ENCODE measurements at regions not wholly inside any gene's neighbourhood (a gene's known extent, or its start where the extent isn't known, plus 50 kb on each side); places are given as distances from the start of the nearest gene placed in this dataset.

DNA sequence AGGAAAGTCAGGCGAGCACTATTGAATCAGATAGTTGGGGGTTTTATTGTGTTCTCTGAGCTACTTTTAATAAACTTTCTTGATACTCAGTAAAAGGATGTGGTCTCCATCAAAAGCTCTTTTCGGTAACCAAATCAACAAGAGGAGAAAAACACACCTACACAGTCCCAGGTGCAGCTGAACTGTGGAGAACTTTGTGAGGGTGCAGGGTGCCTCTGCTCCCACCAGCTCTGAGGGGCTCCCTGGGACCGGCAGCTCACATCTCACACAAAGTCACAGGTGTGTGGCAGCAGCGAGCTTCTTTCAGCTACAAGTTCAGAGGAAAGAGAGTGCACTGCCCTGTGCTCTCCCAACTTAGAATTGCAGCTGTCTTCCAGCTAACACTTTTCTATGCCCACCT lies 650.4 kb downstream of the RNF144A start:
- Histone ChIP-seq H3K4me2 (ENCODE audit: insufficient read depth, low read length, poor library complexity, severe bottlenecking) (no peak overlapping the region), H3K36me3 (replicated peaks in 1 of 2; ENCODE audit: control insufficient read depth in 2 of 2, insufficient read depth in 2 of 2, low read length in 2 of 2) (no peaks in the 10 kb centered on the region), H2BK12ac (ENCODE audit: low read length) (no peak overlapping the region), H3K9ac (ENCODE audit: low read depth, low read length, poor library complexity) (no peak overlapping the region), H3K4ac (ENCODE audit: low read length) (no peak overlapping the region), H2BK5ac (ENCODE audit: low read length) (no peak overlapping the region), H3K27ac (replicated peaks; ENCODE audit: low read length) (no peak overlapping the region), H3K14ac (ENCODE audit: low read length) (no peak overlapping the region), H4K91ac (ENCODE audit: low read depth, low read length, poor library complexity) (no peak overlapping the region), H3K79me1 (ENCODE audit: low read depth, low read length) (no peaks in the 10 kb centered on the region), H4K8ac (ENCODE audit: low read depth, low read length) (no peak overlapping the region), H3K4me1 (ENCODE audit: control insufficient read depth in 2 of 2, insufficient read depth in 1 of 2, low read depth in 1 of 2, low read length in 2 of 2) (peaks cover 3 to 5% of the 10 kb centered on the region in 2 donors), H2AFZ (ENCODE audit: low read length) (no peak overlapping the region), H3K4me3 (ENCODE audit: low read length in 2 of 2) (no peak overlapping the region), H2BK15ac (ENCODE audit: low read length) (no peak overlapping the region), H3K18ac (ENCODE audit: low read length) (peak overlapping the region; percentile 24), H2AK5ac (ENCODE audit: low read depth, low read length) (no peak overlapping the region), H3K27me3 (ENCODE audit: control insufficient read depth in 3 of 3, insufficient read depth in 3 of 3, low read depth in 1 of 3, low read length in 3 of 3) (no peaks in the 10 kb centered on the region), H3K9me3 (replicated peaks in 1 of 2; ENCODE audit: control insufficient read depth in 2 of 2, insufficient read depth in 1 of 2, low read depth in 1 of 2, low read length in 2 of 2) (no peaks in the 10 kb centered on the region), H3K23ac (ENCODE audit: low read depth, low read length, poor library complexity) (no peak overlapping the region), H2BK120ac (ENCODE audit: low read depth, low read length) (no peak overlapping the region)
- no CpG with 5 or more reads among the region's 4 CpGs for WGBS, 2 donors (ENCODE audit: extremely low coverage in 2 of 2, insufficient read length in 2 of 2, insufficient replicate concordance in 1 of 2)
- no peak for DNase-seq (ENCODE audit: low spot score)

DNA sequence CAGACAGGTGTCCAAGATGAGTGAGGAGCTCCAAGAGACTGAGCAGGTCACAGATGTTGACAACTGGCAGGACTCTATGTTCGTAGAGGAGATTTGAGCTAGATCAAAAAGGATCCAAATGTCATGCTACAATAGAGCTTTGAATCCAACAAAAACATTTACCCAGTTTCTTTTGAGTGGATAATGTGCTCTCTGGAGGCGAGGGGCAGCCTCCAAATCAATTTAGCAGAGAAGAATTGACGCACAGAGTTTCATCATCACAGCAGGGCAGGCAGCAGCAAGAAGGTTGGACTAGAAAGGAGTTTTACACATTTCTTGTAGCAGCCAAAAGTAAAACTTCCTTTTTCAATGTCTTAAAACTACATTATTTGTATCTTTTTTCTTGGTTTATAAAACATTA lies 653.0 kb downstream of the RNF144A start:
- no CpG with 5 or more reads among the region's 3 CpGs for WGBS, 2 donors (ENCODE audit: extremely low coverage in 2 of 2, insufficient read length in 2 of 2, insufficient replicate concordance in 1 of 2)
- no peaks in the 10 kb centered on the region for H3K9me3 ChIP-seq (replicated peaks in 1 of 2; ENCODE audit: control insufficient read depth in 2 of 2, insufficient read depth in 1 of 2, low read depth in 1 of 2, low read length in 2 of 2)
- H2BK5ac ChIP-seq (ENCODE audit: low read length), result no peak overlapping the region

DNA sequence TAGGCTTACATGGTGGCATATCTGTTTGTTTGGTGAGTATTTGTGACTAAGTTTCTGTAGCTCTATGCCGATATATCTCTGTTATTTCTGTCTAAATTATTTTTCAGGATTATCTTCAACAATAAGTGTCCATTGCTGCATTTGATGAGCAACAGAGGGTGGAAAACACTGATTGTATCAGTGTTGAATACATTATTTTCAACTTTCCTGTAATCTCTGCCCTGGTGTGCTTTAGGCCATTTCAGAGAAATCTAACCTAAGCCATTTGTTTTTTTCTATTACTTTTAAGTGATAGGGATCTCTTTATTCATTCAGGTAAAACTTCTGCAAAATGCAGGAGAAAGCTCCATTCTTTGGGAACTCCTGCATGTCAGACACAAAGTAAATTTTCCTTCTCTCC lies 654.5 kb downstream of the RNF144A start:
- Histone ChIP-seq H2BK12ac (ENCODE audit: low read length) (no peak overlapping the region), H3K4me2 (ENCODE audit: insufficient read depth, low read length, poor library complexity, severe bottlenecking) (no peak overlapping the region), H3K18ac (ENCODE audit: low read length) (no peak overlapping the region), H3K4me1 (ENCODE audit: control insufficient read depth in 2 of 2, insufficient read depth in 1 of 2, low read depth in 1 of 2, low read length in 2 of 2) (peaks cover 7 to 8% of the 10 kb centered on the region in 2 donors), H3K23ac (ENCODE audit: low read depth, low read length, poor library complexity) (no peak overlapping the region), H3K27ac (replicated peaks; ENCODE audit: low read length) (no peak overlapping the region), H2AFZ (ENCODE audit: low read length) (no peak overlapping the region), H2AK5ac (ENCODE audit: low read depth, low read length) (no peak overlapping the region), H2BK15ac (ENCODE audit: low read length) (no peak overlapping the region), H2BK5ac (ENCODE audit: low read length) (no peak overlapping the region), H3K4me3 (ENCODE audit: low read length in 2 of 2) (no peak overlapping the region), H4K91ac (ENCODE audit: low read depth, low read length, poor library complexity) (no peak overlapping the region), H3K9me3 (replicated peaks in 1 of 2; ENCODE audit: control insufficient read depth in 2 of 2, insufficient read depth in 1 of 2, low read depth in 1 of 2, low read length in 2 of 2) (no peaks in the 10 kb centered on the region), H3K27me3 (ENCODE audit: control insufficient read depth in 3 of 3, insufficient read depth in 3 of 3, low read depth in 1 of 3, low read length in 3 of 3) (no peaks in the 10 kb centered on the region), H2BK120ac (ENCODE audit: low read depth, low read length) (no peak overlapping the region), H3K9ac (ENCODE audit: low read depth, low read length, poor library complexity) (no peak overlapping the region), H3K36me3 (replicated peaks in 1 of 2; ENCODE audit: control insufficient read depth in 2 of 2, insufficient read depth in 2 of 2, low read length in 2 of 2) (no peaks in the 10 kb centered on the region), H3K4ac (ENCODE audit: low read length) (no peak overlapping the region), H3K14ac (ENCODE audit: low read length) (no peak overlapping the region), H3K79me1 (ENCODE audit: low read depth, low read length) (no peaks in the 10 kb centered on the region), H4K8ac (ENCODE audit: low read depth, low read length) (no peak overlapping the region)
- WGBS, 2 donors (ENCODE audit: extremely low coverage in 2 of 2, insufficient read length in 2 of 2, insufficient replicate concordance in 1 of 2), result no CpG with 5 or more reads among the region's 1 CpG
- no peak for DNase-seq (ENCODE audit: low spot score)

More for the DNA sequence above, 653.0 kb downstream of the RNF144A start:
- H2BK120ac ChIP-seq (ENCODE audit: low read depth, low read length), result no peak overlapping the region
- no peak overlapping the region for H4K91ac ChIP-seq (ENCODE audit: low read depth, low read length, poor library complexity)
- H3K14ac ChIP-seq (ENCODE audit: low read length), result no peak overlapping the region
- H3K27ac ChIP-seq (replicated peaks; ENCODE audit: low read length), result no peak overlapping the region
- H3K79me1 ChIP-seq (ENCODE audit: low read depth, low read length), result no peaks in the 10 kb centered on the region
- H2BK15ac ChIP-seq (ENCODE audit: low read length), result no peak overlapping the region
- no peak overlapping the region for H3K18ac ChIP-seq (ENCODE audit: low read length)
- no peak for DNase-seq (ENCODE audit: low spot score)
- H3K9ac ChIP-seq (ENCODE audit: low read depth, low read length, poor library complexity), result no peak overlapping the region
- no peaks in the 10 kb centered on the region for H3K36me3 ChIP-seq (replicated peaks in 1 of 2; ENCODE audit: control insufficient read depth in 2 of 2, insufficient read depth in 2 of 2, low read length in 2 of 2)
- H3K4me2 ChIP-seq (ENCODE audit: insufficient read depth, low read length, poor library complexity, severe bottlenecking), result no peak overlapping the region
- H4K8ac ChIP-seq (ENCODE audit: low read depth, low read length), result no peak overlapping the region
- no peak overlapping the region for H2BK12ac ChIP-seq (ENCODE audit: low read length)
- H3K23ac ChIP-seq (ENCODE audit: low read depth, low read length, poor library complexity), result no peak overlapping the region
- H3K4me3 ChIP-seq (ENCODE audit: low read length in 2 of 2), result no peak overlapping the region
- no peaks in the 10 kb centered on the region for H3K27me3 ChIP-seq (ENCODE audit: control insufficient read depth in 3 of 3, insufficient read depth in 3 of 3, low read depth in 1 of 3, low read length in 3 of 3)
- no peak overlapping the region for H3K4ac ChIP-seq (ENCODE audit: low read length)
- peaks cover 7 to 8% of the 10 kb centered on the region in 2 donors for H3K4me1 ChIP-seq (ENCODE audit: control insufficient read depth in 2 of 2, insufficient read depth in 1 of 2, low read depth in 1 of 2, low read length in 2 of 2)
- no peak overlapping the region for H2AK5ac ChIP-seq (ENCODE audit: low read depth, low read length)
- H2AFZ ChIP-seq (ENCODE audit: low read length), result no peak overlapping the region

DNA sequence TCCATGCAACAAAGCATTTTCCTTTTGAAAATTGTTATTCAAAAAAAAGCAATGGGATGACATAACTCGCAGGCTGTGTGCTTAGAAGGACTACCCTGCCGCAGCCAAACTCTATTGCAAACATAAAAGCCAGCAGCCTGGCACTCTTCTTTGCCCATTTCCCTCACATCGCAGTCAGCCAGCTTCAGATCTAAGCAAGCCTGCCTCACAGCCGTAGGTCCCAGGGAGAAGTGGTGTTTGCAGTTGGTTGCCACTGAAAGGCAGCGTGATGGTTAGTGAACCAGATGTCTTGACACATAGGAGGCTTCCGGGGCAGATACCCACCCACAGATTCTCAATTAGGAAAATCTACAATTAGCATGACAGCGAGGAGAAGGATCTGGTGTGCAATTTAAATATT lies 655.2 kb downstream of the RNF144A start:
- Histone ChIP-seq H3K4me3 (ENCODE audit: low read length in 2 of 2) (no peak overlapping the region), H3K14ac (ENCODE audit: low read length) (no peak overlapping the region), H3K27ac (replicated peaks; ENCODE audit: low read length) (peak overlapping the region; percentile 77), H3K36me3 (replicated peaks in 1 of 2; ENCODE audit: control insufficient read depth in 2 of 2, insufficient read depth in 2 of 2, low read length in 2 of 2) (no peaks in the 10 kb centered on the region), H3K4me1 (ENCODE audit: control insufficient read depth in 2 of 2, insufficient read depth in 1 of 2, low read depth in 1 of 2, low read length in 2 of 2) (peaks cover 7 to 8% of the 10 kb centered on the region in 2 donors), H3K9me3 (replicated peaks in 1 of 2; ENCODE audit: control insufficient read depth in 2 of 2, insufficient read depth in 1 of 2, low read depth in 1 of 2, low read length in 2 of 2) (peaks cover 0 to 2% of the 10 kb centered on the region in 2 donors), H3K23ac (ENCODE audit: low read depth, low read length, poor library complexity) (no peak overlapping the region), H2BK15ac (ENCODE audit: low read length) (no peak overlapping the region), H2BK12ac (ENCODE audit: low read length) (no peak overlapping the region), H4K8ac (ENCODE audit: low read depth, low read length) (no peak overlapping the region), H2BK5ac (ENCODE audit: low read length) (no peak overlapping the region), H2AFZ (ENCODE audit: low read length) (no peak overlapping the region), H3K27me3 (ENCODE audit: control insufficient read depth in 3 of 3, insufficient read depth in 3 of 3, low read depth in 1 of 3, low read length in 3 of 3) (no peaks in the 10 kb centered on the region), H3K18ac (ENCODE audit: low read length) (peak overlapping the region; percentile 92), H4K91ac (ENCODE audit: low read depth, low read length, poor library complexity) (no peak overlapping the region), H3K4ac (ENCODE audit: low read length) (no peak overlapping the region), H3K4me2 (ENCODE audit: insufficient read depth, low read length, poor library complexity, severe bottlenecking) (no peak overlapping the region), H3K9ac (ENCODE audit: low read depth, low read length, poor library complexity) (peak overlapping the region; percentile 61), H3K79me1 (ENCODE audit: low read depth, low read length) (no peaks in the 10 kb centered on the region), H2AK5ac (ENCODE audit: low read depth, low read length) (peak overlapping the region; percentile 3), H2BK120ac (ENCODE audit: low read depth, low read length) (no peak overlapping the region)
- DNase-seq (ENCODE audit: low spot score), result no peak
- no CpG with 5 or more reads among the region's 7 CpGs for WGBS, 2 donors (ENCODE audit: extremely low coverage in 2 of 2, insufficient read length in 2 of 2, insufficient replicate concordance in 1 of 2)

Data from neuronal stem cell (in vitro differentiated cells).